ENCODE measurements at regions not wholly inside any gene's neighbourhood (a gene's known extent, or its start where the extent isn't known, plus 50 kb on each side); places are given as distances from the start of the nearest gene placed in this dataset.
"Not testable (repeated sequence)": the region's sequence is repeated elsewhere in the genome, so short reads cannot be mapped to it uniquely, and the experiment has no call there.

DNA sequence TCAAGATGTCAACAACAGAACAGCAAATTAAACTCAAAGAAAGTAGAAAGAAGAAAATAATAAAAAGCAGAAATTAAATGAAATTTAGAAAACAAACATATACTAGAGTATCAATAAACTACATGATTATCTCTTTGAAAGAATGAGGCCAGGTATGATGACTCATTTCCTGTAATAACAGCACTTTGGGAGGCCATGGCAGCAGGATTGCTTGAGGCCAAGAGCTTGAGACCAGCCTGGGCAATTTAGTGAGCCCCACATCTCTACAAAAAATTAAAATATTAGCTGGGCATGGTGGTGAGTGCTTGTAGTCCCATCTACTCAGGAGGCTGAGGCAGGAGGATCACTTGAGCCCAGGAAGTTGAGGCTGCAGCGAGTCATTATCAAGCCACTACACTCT, 232.5 kb downstream of the RAB11FIP4 start:
- Histone ChIP-seq H3K4me1 (no peaks in the 10 kb centered on the region), H3K4me2 (no peak overlapping the region), H3K9ac (no peak overlapping the region), H3F3A (ENCODE audit: low read depth) (no peaks in the 10 kb centered on the region), H3K27me3 (no peaks in the 10 kb centered on the region), H3K9me3 (ENCODE audit: low read depth) (no peaks in the 10 kb centered on the region), H2AFZ (replicated peaks) (no peak overlapping the region), H4K20me1 (ENCODE audit: low read depth) (no peaks in the 10 kb centered on the region), H3K79me2 (ENCODE audit: low read depth) (no peaks in the 10 kb centered on the region), H3K27ac (no peak overlapping the region), H3K4me3 (no peak overlapping the region), H3K36me3 (no peaks in the 10 kb centered on the region)
- H3K4me1 Mint-ChIP-seq = no peaks in the 10 kb centered on the region
- H3K27me3 Mint-ChIP-seq (ENCODE audit: insufficient read depth, low read depth) = no peaks in the 10 kb centered on the region
- TF ChIP-seq, protein P1, sequence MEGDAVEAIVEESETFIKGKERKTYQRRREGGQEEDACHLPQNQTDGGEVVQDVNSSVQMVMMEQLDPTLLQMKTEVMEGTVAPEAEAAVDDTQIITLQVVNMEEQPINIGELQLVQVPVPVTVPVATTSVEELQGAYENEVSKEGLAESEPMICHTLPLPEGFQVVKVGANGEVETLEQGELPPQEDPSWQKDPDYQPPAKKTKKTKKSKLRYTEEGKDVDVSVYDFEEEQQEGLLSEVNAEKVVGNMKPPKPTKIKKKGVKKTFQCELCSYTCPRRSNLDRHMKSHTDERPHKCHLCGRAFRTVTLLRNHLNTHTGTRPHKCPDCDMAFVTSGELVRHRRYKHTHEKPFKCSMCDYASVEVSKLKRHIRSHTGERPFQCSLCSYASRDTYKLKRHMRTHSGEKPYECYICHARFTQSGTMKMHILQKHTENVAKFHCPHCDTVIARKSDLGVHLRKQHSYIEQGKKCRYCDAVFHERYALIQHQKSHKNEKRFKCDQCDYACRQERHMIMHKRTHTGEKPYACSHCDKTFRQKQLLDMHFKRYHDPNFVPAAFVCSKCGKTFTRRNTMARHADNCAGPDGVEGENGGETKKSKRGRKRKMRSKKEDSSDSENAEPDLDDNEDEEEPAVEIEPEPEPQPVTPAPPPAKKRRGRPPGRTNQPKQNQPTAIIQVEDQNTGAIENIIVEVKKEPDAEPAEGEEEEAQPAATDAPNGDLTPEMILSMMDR (IDR thresholded peaks at IDR 0.05) = no peak
- TF ChIP-seq EZH2phosphoT487 (IDR thresholded peaks at IDR 0.05) = no peak
- TF ChIP-seq EZH2 (IDR thresholded peaks at IDR 0.05) = no peak
- DNase-seq (ENCODE audit: low spot score) = no peak
- peaks cover 20% of the 10 kb centered on the region for H3K9me3 Mint-ChIP-seq
- no peak overlapping the region for H3K27ac Mint-ChIP-seq
- H3K36me3 Mint-ChIP-seq = peaks cover 3% of the 10 kb centered on the region
- H3K4me3 Mint-ChIP-seq = no peak overlapping the region

GRCh38 chr17:31622500-31622899, 231.0 kb downstream of the RAB11FIP4 start:
- no peak overlapping the region for H3K27ac Mint-ChIP-seq
- peaks cover 3% of the 10 kb centered on the region for H3K36me3 Mint-ChIP-seq
- Histone ChIP-seq H3K9ac (no peak overlapping the region), H4K20me1 (ENCODE audit: low read depth) (no peaks in the 10 kb centered on the region), H3K4me2 (no peak overlapping the region), H3K79me2 (ENCODE audit: low read depth) (no peaks in the 10 kb centered on the region), H3K9me3 (ENCODE audit: low read depth) (no peaks in the 10 kb centered on the region), H3K27ac (no peak overlapping the region), H3F3A (ENCODE audit: low read depth) (no peaks in the 10 kb centered on the region), H2AFZ (replicated peaks) (no peak overlapping the region), H3K4me3 (no peak overlapping the region), H3K36me3 (no peaks in the 10 kb centered on the region), H3K4me1 (no peaks in the 10 kb centered on the region), H3K27me3 (no peaks in the 10 kb centered on the region)
- peaks cover 20% of the 10 kb centered on the region for H3K9me3 Mint-ChIP-seq
- no peak for DNase-seq (ENCODE audit: low spot score)
- H3K27me3 Mint-ChIP-seq (ENCODE audit: insufficient read depth, low read depth) = no peaks in the 10 kb centered on the region
- TF ChIP-seq EZH2 (IDR thresholded peaks at IDR 0.05) (no peak), EZH2phosphoT487 (IDR thresholded peaks at IDR 0.05) (no peak)
- TF ChIP-seq, protein P1 (IDR thresholded peaks at IDR 0.05) = no peak
- H3K4me1 Mint-ChIP-seq = no peaks in the 10 kb centered on the region
- no peak overlapping the region for H3K4me3 Mint-ChIP-seq

DNA sequence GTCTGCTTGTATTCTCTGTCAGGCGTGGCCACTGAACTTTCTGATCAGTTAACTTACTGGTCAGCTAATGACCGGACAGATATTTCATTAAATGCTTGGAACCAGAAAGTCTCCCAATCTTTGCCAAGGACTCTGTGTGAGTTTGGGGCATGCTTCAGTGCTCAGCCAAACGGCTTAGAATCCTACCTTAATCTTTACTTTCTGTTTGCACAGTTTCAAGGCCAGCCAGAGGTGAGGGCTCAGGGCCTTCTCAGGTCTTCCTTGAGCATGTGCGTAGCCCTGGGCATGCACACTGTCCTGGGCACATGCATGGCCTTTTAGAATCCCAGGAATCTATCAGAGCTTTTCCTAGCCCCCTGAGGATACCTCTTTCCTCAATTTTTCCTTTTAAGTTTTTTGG, 230.1 kb downstream of the RAB11FIP4 start:
- H3K9me3 ChIP-seq (ENCODE audit: low read depth) = no peaks in the 10 kb centered on the region
- no peaks in the 10 kb centered on the region for H3K27me3 ChIP-seq
- Mint-ChIP-seq H3K27me3 (ENCODE audit: insufficient read depth, low read depth) (no peaks in the 10 kb centered on the region), H3K36me3 (peaks cover 3% of the 10 kb centered on the region), H3K27ac (no peak overlapping the region), H3K4me1 (no peaks in the 10 kb centered on the region), H3K9me3 (peaks cover 20% of the 10 kb centered on the region), H3K4me3 (no peak overlapping the region)
- no peak overlapping the region for H3K9ac ChIP-seq
- H3F3A ChIP-seq (ENCODE audit: low read depth) = no peaks in the 10 kb centered on the region
- no peaks in the 10 kb centered on the region for H3K79me2 ChIP-seq (ENCODE audit: low read depth)
- TF ChIP-seq EZH2phosphoT487 (IDR thresholded peaks at IDR 0.05) = no peak
- TF ChIP-seq, protein P1 (IDR thresholded peaks at IDR 0.05) = no peak
- TF ChIP-seq EZH2 (IDR thresholded peaks at IDR 0.05) = no peak
- H2AFZ ChIP-seq (replicated peaks) = no peak overlapping the region
- H3K4me1 ChIP-seq = no peaks in the 10 kb centered on the region
- no peak overlapping the region for H3K27ac ChIP-seq
- no peak overlapping the region for H3K4me3 ChIP-seq
- DNase-seq (ENCODE audit: low spot score) = no peak
- H3K4me2 ChIP-seq = no peak overlapping the region
- no peaks in the 10 kb centered on the region for H3K36me3 ChIP-seq
- H4K20me1 ChIP-seq (ENCODE audit: low read depth) = no peaks in the 10 kb centered on the region

GRCh38 chr17:31611053-31611452, 219.6 kb downstream of the RAB11FIP4 start:
- not testable (repeated sequence) for DNase-seq (ENCODE audit: low spot score); H4K20me1 ChIP-seq (ENCODE audit: low read depth); H3K4me1 ChIP-seq; H3F3A ChIP-seq (ENCODE audit: low read depth); H3K4me2 ChIP-seq; H3K4me3 Mint-ChIP-seq; H2AFZ ChIP-seq (replicated peaks); H3K4me1 Mint-ChIP-seq; H3K36me3 ChIP-seq; H3K27ac Mint-ChIP-seq; H3K9me3 ChIP-seq (ENCODE audit: low read depth); H3K27ac ChIP-seq; H3K36me3 Mint-ChIP-seq; H3K9ac ChIP-seq; H3K4me3 ChIP-seq; H3K9me3 Mint-ChIP-seq; H3K27me3 ChIP-seq; H3K79me2 ChIP-seq (ENCODE audit: low read depth); H3K27me3 Mint-ChIP-seq (ENCODE audit: insufficient read depth, low read depth)
